H1 (cell line): ENCODE measurements at regions not wholly inside any gene's neighbourhood (a gene's known extent, or its start where the extent isn't known, plus 50 kb on each side); places are given as distances from the start of the nearest gene placed in this dataset.

Experiments
- CTCF ChIA-PET: fragments of 300-600 bp; sonication (Branson Sonifier 250); formaldehyde crosslinking; loops from one replicate; lab custom pipeline; 2021; ENCODE audit not compliant: partially characterized antibody; lab: Charles Lee
- POLR2A ChIA-PET: fragments of 300-600 bp; sonication (Branson Sonifier 250); formaldehyde crosslinking; loops from one replicate; lab custom pipeline; 2021; ENCODE audit warnings: inconsistent platforms; ENCODE audit not compliant: partially characterized antibody; lab: Charles Lee
- DNase-seq, 2 experiments: peaks; one replicate each; pipeline versions ENCODE4 v3.0.0 to v3.0.0-alpha.2; 2010 to 2022; ENCODE audit warnings: low spot score in 2 of 2, low read depth in 1 of 2, mixed read lengths in 1 of 2
- FAIRE-seq: peaks from 2 replicates; lab custom pipeline; 2011; peaks lifted over from hg19 to GRCh38; lab: Jason Lieb, UNC
- H2AFZ ChIP-seq: 2 replicates; pipeline ENCODE4 v1.8.1; 2012; ENCODE audit warnings: low read length, inconsistent platforms
- H2AK5ac ChIP-seq: 2 replicates; pipeline ENCODE4 v1.6.1; 2013; ENCODE audit warnings: low read depth, low read length
- H2BK120ac ChIP-seq: replicated peaks from 2 replicates; pipeline ENCODE3; 2013; ENCODE audit warnings: low read depth, low read length, inconsistent platforms
- H2BK12ac ChIP-seq: 2 replicates; pipeline ENCODE4 v1.6.1; 2013; ENCODE audit warnings: low read depth, low read length
- H2BK15ac ChIP-seq: 2 replicates; pipeline ENCODE4 v1.6.1; 2013; ENCODE audit warnings: low read length
- H2BK20ac ChIP-seq: 2 replicates; pipeline ENCODE4 v1.6.1; 2013; ENCODE audit warnings: low read length
- H2BK5ac ChIP-seq: 2 replicates; pipeline ENCODE4 v1.6.1; 2013; ENCODE audit warnings: low read depth, low read length
- H3K14ac ChIP-seq: 2 replicates; pipeline ENCODE4 v1.6.1; 2013; ENCODE audit warnings: inconsistent platforms; ENCODE audit not compliant: insufficient read length
- H3K18ac ChIP-seq: 2 replicates; pipeline ENCODE4 v1.6.1; 2013; ENCODE audit warnings: low read length; ENCODE audit errors: extremely low read depth
- H3K23ac ChIP-seq: 2 replicates; pipeline ENCODE4 v1.6.1; 2013; ENCODE audit warnings: inconsistent platforms; ENCODE audit not compliant: insufficient read length
- H3K23me2 ChIP-seq: 2 replicates; pipeline ENCODE4 v1.6.1; 2013; ENCODE audit warnings: low read depth, low read length
- H3K27ac ChIP-seq: 2 replicates; pipeline ENCODE4 v1.6.1; 2011; ENCODE audit warnings: low read depth, low read length, inconsistent platforms
- H3K27me3 ChIP-seq, 4 experiments: replicated peaks in 1 of 4; 1 replicate in 1 of 4; 2 replicates in 3 of 4; pipeline versions ENCODE4 v1.6.1 to v1.8.1; 2011 to 2013; ENCODE audit warnings: low read length in 3 of 4, mild to moderate bottlenecking in 3 of 4, inconsistent platforms in 2 of 4, mixed read lengths in 2 of 4, moderate library complexity in 1 of 4; ENCODE audit not compliant: control insufficient read depth in 3 of 4, insufficient read depth in 3 of 4; ENCODE audit errors: extremely low read depth in 1 of 4
- H3K36me3 ChIP-seq, 4 experiments: 2 replicates each; pipeline versions ENCODE4 v1.6.1 to v1.8.1; 2011 to 2013; ENCODE audit warnings: mild to moderate bottlenecking in 4 of 4, low read length in 3 of 4, moderate library complexity in 2 of 4, control low read depth in 1 of 4, inconsistent platforms in 1 of 4; ENCODE audit not compliant: insufficient read depth in 4 of 4, control insufficient read depth in 2 of 4
- H3K4ac ChIP-seq: replicated peaks from 2 replicates; pipeline ENCODE3; 2013; ENCODE audit warnings: low read length, low read depth, mixed read lengths, inconsistent platforms; ENCODE audit not compliant: insufficient read length
- H3K4me1 ChIP-seq, 4 experiments: replicated peaks in 1 of 4; 1 replicate in 1 of 4; 2 replicates in 3 of 4; pipeline versions ENCODE4 v1.6.1 to v1.8.1; 2011 to 2013; ENCODE audit warnings: low read length in 3 of 4, inconsistent platforms in 2 of 4, mixed read lengths in 1 of 4; ENCODE audit not compliant: insufficient read depth in 4 of 4, control insufficient read depth in 3 of 4
- H3K4me2 ChIP-seq, 2 experiments: 2 replicates each; pipeline versions ENCODE4 v1.6.1 to v1.8.1; 2011 to 2013; ENCODE audit warnings: low read depth in 2 of 2, low read length in 2 of 2, control low read depth in 1 of 2, inconsistent platforms in 1 of 2, mild to moderate bottlenecking in 1 of 2; ENCODE audit not compliant: insufficient read depth in 1 of 2
- H3K4me3 ChIP-seq, 4 experiments: fragments of 200-600, 300-600 bp in 1 of 4; sonication (generic), shearing (Covaris generic), sonication (Bioruptor Twin) in 1 of 4; 2 replicates each; pipeline versions ENCODE4 v1.5.1 to v1.8.1; 2011 to 2016; ENCODE audit warnings: low read length in 4 of 4, low read depth in 3 of 4, control low read depth in 2 of 4, inconsistent platforms in 2 of 4, mild to moderate bottlenecking in 2 of 4, mixed read lengths in 1 of 4, moderate library complexity in 1 of 4; ENCODE audit not compliant: insufficient read depth in 2 of 4; ENCODE audit errors: extremely low read depth in 1 of 4
- H3K56ac ChIP-seq: replicated peaks from 2 replicates; pipeline ENCODE3; 2013; ENCODE audit warnings: low read depth, mild to moderate bottlenecking, mixed read lengths, low read length, inconsistent platforms; ENCODE audit not compliant: insufficient read length
- H3K79me1 ChIP-seq: 2 replicates; pipeline ENCODE4 v1.6.1; 2013; ENCODE audit warnings: low read depth, low read length, control low read depth
- H3K79me2 ChIP-seq, 2 experiments: 2 replicates each; pipeline versions ENCODE4 v1.6.1 to v1.8.1; 2012 to 2013; ENCODE audit warnings: low read length in 2 of 2, mild to moderate bottlenecking in 2 of 2, inconsistent platforms in 1 of 2; ENCODE audit not compliant: insufficient read depth in 2 of 2, control insufficient read depth in 1 of 2
- H3K9ac ChIP-seq, 4 experiments: replicated peaks in 1 of 4; 1 replicate in 1 of 4; 2 replicates in 3 of 4; pipeline versions ENCODE4 v1.6.1 to v1.8.1; 2011 to 2013; ENCODE audit warnings: low read depth in 3 of 4, low read length in 3 of 4, control low read depth in 2 of 4, mild to moderate bottlenecking in 2 of 4, moderate library complexity in 2 of 4, inconsistent platforms in 1 of 4; ENCODE audit errors: extremely low read depth in 1 of 4
- H3K9me3 ChIP-seq, 2 experiments: 2 replicates each; pipeline versions ENCODE4 v1.6.1 to v1.8.1; 2012 to 2013; ENCODE audit warnings: mild to moderate bottlenecking in 2 of 2, moderate library complexity in 2 of 2, control low read depth in 1 of 2, inconsistent platforms in 1 of 2, low read depth in 1 of 2, low read length in 1 of 2, mixed read lengths in 1 of 2; ENCODE audit not compliant: insufficient read depth in 2 of 2
- H4K20me1 ChIP-seq, 2 experiments: replicated peaks in 1 of 2; 2 replicates each; pipeline versions ENCODE3 to v1.8.1; 2011 to 2013; ENCODE audit warnings: inconsistent platforms in 2 of 2, low read length in 2 of 2, mild to moderate bottlenecking in 1 of 2; ENCODE audit not compliant: insufficient read depth in 2 of 2, control insufficient read depth in 1 of 2
- H4K5ac ChIP-seq: 2 replicates; pipeline ENCODE4 v1.6.1; 2013; ENCODE audit warnings: low read length, low read depth, mixed read lengths, inconsistent platforms; ENCODE audit not compliant: insufficient read length
- H4K8ac ChIP-seq: 2 replicates; pipeline ENCODE4 v1.8.0; 2013; ENCODE audit warnings: mild to moderate bottlenecking, moderate library complexity, low read length, inconsistent platforms; ENCODE audit not compliant: insufficient read depth; ENCODE audit errors: extremely low read depth
- H4K91ac ChIP-seq: replicated peaks from 2 replicates; pipeline ENCODE3; 2013; ENCODE audit warnings: low read length, mixed read lengths, inconsistent platforms; ENCODE audit not compliant: insufficient read length
- CHD2 ChIP-seq: IDR thresholded peaks from 2 replicates; pipeline ENCODE4 v1.6.1; 2012; ENCODE audit warnings: low read length, improper control_type of control experiment
- JUN ChIP-seq: IDR thresholded peaks from 2 replicates; pipeline ENCODE4 v1.6.1; 2011; ENCODE audit warnings: low read depth, mild to moderate bottlenecking, improper control_type of control experiment, low read length
- KDM1A ChIP-seq: fragments of 200-600, 300-600 bp; sonication (generic); IDR thresholded peaks from 2 replicates; pipeline ENCODE4 v1.7.1; 2016; ENCODE audit warnings: mild to moderate bottlenecking, low read length, borderline replicate concordance
- MAFK ChIP-seq: IDR thresholded peaks from 2 replicates; pipeline ENCODE4 v1.6.1; 2012; ENCODE audit warnings: low read depth, mild to moderate bottlenecking, improper control_type of control experiment, low read length
- RNF2 ChIP-seq: fragments of 200-900, 300-1000 bp; sonication (generic); IDR thresholded peaks from 2 replicates; pipeline ENCODE4 v1.7.1; 2016; ENCODE audit warnings: borderline replicate concordance, low read depth, mild to moderate bottlenecking, antibody characterized with exemption, low read length; ENCODE audit not compliant: poor library complexity, severe bottlenecking; ENCODE audit errors: missing control alignments
- SP2 ChIP-seq: IDR thresholded peaks from 2 replicates; pipeline ENCODE4 v1.6.1; 2012; ENCODE audit warnings: mild to moderate bottlenecking, low read length, inconsistent platforms
- WGBS, 2 experiments: shearing (Covaris generic) in 1 of 2; methylation state at CpG; one replicate each; pipeline versions ENCODE4 v1.1.6 to v1.1.7; 2013 to 2015; ENCODE audit warnings: low lambda C conversion rate in 2 of 2, mixed read lengths in 2 of 2, inconsistent platforms in 1 of 2, low coverage in 1 of 2, missing lambda C conversion rate in 1 of 2; ENCODE audit not compliant: insufficient replicate concordance in 2 of 2, insufficient coverage in 1 of 2, insufficient read length in 1 of 2; ENCODE audit errors: extremely low coverage in 1 of 2, missing lambda C conversion rate in 1 of 2; 5-methylcytosine and 5-hydroxymethylcytosine counted together

DNA sequence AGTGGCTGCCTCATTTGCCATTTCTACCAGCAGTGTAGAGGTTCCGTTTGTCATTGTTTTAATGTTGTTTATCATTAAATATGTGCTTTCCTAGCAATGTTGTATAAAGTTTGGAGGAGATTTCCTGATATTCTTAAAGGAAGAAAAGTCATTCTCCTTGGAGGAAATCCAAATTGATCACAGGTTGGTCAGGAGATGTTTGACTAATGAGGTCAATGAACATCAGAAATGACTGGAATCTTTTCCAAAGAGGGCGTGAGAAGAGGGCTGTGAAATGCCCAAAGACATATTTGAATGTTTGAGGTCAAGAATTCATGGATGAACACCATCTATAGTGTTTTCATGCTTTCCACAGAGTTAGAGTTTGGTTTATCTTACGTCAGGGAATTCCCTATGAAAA, 471.3 kb downstream of the MAT2B start:
- H3K4me1 ChIP-seq = no peaks in the 10 kb centered on the region
- FAIRE-seq = no peak

More for the DNA sequence above, 471.3 kb downstream of the MAT2B start:
- no peak overlapping the region for H2AK5ac ChIP-seq
- no peak overlapping the region for H3K23ac ChIP-seq
- H2AFZ ChIP-seq = no peak overlapping the region
- H2BK5ac ChIP-seq = no peak overlapping the region
- H4K8ac ChIP-seq = no peak overlapping the region
- H4K5ac ChIP-seq = no peak overlapping the region
- no peak overlapping the region for H2BK20ac ChIP-seq
- no peak overlapping the region for H3K4me2 ChIP-seq
- H3K56ac ChIP-seq = no peak overlapping the region
- H3K9me3 ChIP-seq = no peaks in the 10 kb centered on the region
- ChIA-PET CTCF (no interaction called here), POLR2A (no interaction called here)
- no peak overlapping the region for H3K27ac ChIP-seq
- H4K91ac ChIP-seq = no peak overlapping the region
- 96% methylated on average over 3 of the region's 3 CpGs; no CpG with 5 or more reads in 1 of the 2 experiments for WGBS, 2 experiments
- H3K79me1 ChIP-seq = no peaks in the 10 kb centered on the region
- no peaks in the 10 kb centered on the region for H3K79me2 ChIP-seq
- H3K18ac ChIP-seq = no peak overlapping the region
- DNase-seq = no peak
- H2BK12ac ChIP-seq = no peak overlapping the region
- TF ChIP-seq CHD2 (no peak), KDM1A (no peak), SP2 (no peak), RNF2 (no peak), JUN (no peak), MAFK (no peak)
- H3K23me2 ChIP-seq = no peaks in the 10 kb centered on the region
- H2BK120ac ChIP-seq = no peak overlapping the region
- H3K36me3 ChIP-seq = no peaks in the 10 kb centered on the region
- no peaks in the 10 kb centered on the region for H3K27me3 ChIP-seq
- H3K4ac ChIP-seq = no peak overlapping the region
- no peak overlapping the region for H2BK15ac ChIP-seq
- H3K14ac ChIP-seq = no peak overlapping the region
- H4K20me1 ChIP-seq = no peaks in the 10 kb centered on the region
- H3K9ac ChIP-seq = no peak overlapping the region
- no peak overlapping the region for H3K4me3 ChIP-seq
